HFF-Myc (cell line): ENCODE measurements at regions not wholly inside any gene's neighbourhood (a gene's known extent, or its start where the extent isn't known, plus 50 kb on each side); places are given as distances from the start of the nearest gene placed in this dataset.
"Not testable (repeated sequence)": the region's sequence is repeated elsewhere in the genome, so short reads cannot be mapped to it uniquely, and the experiment has no call there.

Experiments used
- DNase-seq: peaks from one replicate; pipeline ENCODE4 v3.0.0-alpha.2; 2011; ENCODE audit warnings: low read depth; ENCODE audit errors: extremely low read depth
- H3K4me3 ChIP-seq: replicated peaks from 2 replicates; pipeline ENCODE4 v1.5.1; 2011; ENCODE audit warnings: low read depth, mild to moderate bottlenecking, control low read depth, low read length
- TF ChIP-seq, protein P1 (sequence below): IDR thresholded peaks from 2 replicates; pipeline ENCODE4 v1.5.1; 2012; ENCODE audit warnings: mild to moderate bottlenecking, low read depth, low read length, control low read depth; ENCODE audit errors: missing control alignments

DNA sequence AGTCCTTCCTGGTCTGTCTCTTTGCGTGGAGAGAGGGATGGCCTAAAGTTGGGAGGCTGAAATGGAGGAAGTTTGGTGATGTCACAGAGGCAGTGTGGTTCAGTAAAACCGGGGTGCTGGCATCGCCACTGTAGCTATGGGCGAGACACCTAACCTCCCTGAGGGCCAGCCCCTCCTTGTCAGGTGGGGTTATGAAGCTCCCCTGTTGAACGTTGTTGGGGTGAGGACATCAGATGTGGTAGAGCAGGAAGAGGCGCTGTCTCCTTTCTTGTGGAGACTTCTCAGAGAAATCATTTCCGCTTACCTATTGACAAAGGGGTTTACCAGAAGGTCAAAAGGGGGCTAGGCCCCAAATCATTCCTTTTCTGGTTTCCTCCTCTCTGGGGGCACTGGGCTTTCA lies 294.7 kb downstream of the SIPA1L2 start:
- no peak for DNase-seq
- no peak overlapping the region for H3K4me3 ChIP-seq
- TF ChIP-seq, protein P1, sequence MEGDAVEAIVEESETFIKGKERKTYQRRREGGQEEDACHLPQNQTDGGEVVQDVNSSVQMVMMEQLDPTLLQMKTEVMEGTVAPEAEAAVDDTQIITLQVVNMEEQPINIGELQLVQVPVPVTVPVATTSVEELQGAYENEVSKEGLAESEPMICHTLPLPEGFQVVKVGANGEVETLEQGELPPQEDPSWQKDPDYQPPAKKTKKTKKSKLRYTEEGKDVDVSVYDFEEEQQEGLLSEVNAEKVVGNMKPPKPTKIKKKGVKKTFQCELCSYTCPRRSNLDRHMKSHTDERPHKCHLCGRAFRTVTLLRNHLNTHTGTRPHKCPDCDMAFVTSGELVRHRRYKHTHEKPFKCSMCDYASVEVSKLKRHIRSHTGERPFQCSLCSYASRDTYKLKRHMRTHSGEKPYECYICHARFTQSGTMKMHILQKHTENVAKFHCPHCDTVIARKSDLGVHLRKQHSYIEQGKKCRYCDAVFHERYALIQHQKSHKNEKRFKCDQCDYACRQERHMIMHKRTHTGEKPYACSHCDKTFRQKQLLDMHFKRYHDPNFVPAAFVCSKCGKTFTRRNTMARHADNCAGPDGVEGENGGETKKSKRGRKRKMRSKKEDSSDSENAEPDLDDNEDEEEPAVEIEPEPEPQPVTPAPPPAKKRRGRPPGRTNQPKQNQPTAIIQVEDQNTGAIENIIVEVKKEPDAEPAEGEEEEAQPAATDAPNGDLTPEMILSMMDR, result no peak

DNA sequence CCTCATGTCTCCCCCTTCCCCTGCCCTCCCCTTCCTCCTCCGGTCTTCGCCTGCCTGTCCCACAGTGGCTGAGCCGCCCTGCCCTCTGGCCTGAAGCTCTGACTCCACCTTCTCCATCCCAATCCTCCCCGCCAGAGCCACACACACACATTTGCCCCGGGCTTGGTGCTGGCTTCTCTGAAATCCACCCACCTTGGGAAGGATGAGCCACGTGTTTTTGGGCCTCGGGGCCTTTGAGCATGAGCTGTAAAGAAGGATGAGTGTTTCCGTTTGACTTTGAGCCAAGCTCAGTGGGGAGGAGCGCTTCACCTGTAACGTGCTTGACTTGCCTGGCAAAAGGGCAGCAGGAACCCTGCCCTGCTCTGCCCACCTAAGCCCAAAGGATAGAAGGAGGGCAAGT lies 295.1 kb downstream of the SIPA1L2 start:
- H3K4me3 ChIP-seq, result no peak overlapping the region

DNA sequence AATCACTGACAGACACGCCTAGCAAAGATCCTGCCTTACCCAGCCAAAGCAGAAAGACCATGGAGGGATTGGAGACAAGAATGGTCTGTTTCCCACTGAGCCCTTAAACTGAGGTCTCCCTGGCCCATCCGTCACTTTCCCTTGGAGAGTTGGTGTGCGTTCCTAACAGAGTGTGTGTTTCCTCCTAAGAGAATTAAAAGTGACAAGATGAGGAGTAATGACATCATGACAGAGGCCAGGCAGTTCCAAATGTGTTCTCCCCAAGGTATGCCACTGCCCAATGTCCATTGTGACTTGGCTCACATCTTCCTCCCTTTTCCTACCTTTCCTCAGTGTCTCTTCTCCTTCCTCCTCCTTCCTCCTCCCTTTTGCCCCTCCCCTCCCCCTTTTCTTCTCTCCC lies 295.7 kb downstream of the SIPA1L2 start:
- H3K4me3 ChIP-seq, result no peak overlapping the region
- no peak for DNase-seq
- TF ChIP-seq, protein P1, result no peak

More for the DNA sequence above, 295.1 kb downstream of the SIPA1L2 start:
- DNase-seq, result no peak
- TF ChIP-seq, protein P1, result no peak

DNA sequence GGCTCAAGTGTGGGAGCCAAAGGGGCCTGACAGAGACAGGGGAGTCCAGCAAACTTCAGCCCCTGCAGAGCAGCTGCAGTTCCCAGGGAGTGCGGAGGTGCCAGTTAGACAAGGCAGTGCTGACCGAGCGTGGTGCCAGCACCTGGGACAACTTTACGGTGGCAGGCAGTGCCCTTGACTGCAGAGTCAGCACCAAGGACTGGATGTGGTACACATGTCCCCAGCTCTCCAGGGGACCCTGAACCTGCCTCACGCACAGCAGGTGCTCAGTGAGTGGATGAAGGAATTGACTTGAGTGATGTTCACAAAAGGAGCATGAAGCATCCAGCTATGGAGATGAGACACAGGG lies 296.5 kb downstream of the SIPA1L2 start:
- TF ChIP-seq, protein P1, result no peak
- no peak overlapping the region for H3K4me3 ChIP-seq
- no peak for DNase-seq

DNA sequence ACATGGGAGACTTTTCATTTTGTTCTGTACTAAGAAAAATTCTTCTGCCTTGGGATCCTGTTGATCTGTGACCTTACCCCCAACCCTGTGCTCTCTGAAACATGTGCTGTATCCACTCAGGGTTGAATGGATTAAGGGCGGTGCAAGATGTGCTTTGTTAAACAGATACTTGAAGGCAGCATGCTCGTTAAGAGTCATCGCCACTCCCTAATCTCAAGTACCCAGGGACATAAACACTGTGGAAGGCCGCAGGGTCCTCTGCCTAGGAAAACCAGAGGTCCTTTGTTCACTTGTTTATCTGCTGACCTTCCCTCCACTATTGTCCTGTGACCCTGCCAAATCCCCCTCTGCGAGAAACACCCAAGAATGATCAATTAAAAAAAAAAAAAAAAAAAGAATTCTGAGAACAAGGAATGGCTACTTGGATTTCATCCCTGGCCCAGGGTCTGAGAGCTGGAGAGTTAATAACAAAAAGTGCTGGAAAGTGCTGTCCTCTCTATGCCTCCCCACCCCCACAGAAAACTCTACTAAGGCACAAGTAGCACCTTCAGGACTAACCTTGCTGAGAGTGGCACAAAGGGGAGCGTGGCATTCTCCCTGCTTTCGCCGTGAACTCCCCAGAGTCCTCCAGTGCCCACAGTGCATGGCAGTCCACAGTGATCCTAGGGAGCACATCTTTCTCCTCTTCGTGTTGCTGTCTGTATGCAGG lies 297.1 kb downstream of the SIPA1L2 start:
- not testable (repeated sequence) for DNase-seq, H3K4me3 ChIP-seq

DNA sequence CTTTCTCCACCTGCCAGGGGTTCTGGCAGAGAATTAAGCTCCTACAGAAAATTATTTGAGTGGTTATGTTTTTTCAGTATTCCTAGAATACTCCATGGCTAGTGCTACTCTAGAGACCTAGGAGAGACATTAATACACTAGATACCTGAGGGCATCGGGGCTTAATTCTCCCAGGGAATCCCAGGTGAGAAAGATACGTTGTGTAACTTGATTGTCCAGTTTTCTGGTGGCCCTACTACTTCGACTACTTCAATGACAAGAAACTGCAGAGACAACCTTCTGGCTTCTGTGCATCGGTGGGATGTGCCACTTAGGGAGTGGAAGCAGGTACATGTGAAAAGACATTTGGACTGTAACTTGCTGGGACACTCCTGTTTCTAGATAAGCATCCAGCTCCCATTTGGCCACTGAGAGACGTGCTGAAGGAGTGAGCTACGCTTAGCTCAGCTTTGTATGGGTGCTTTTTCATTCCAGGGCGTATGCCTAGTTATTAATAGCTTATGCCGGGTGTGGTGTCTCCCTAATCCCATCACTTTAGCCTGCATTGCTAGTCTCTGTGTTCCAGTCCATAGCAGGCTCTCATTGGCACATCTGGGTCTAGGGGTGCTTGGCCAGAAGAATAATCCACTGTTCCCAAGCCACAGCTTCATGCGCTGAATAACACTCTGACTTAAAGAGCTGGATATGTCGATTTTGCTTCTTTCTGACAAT lies 300.7 kb downstream of the SIPA1L2 start:
- H3K4me3 ChIP-seq, result no peak overlapping the region
- TF ChIP-seq, protein P1, result no peak
- DNase-seq, result no peak

DNA sequence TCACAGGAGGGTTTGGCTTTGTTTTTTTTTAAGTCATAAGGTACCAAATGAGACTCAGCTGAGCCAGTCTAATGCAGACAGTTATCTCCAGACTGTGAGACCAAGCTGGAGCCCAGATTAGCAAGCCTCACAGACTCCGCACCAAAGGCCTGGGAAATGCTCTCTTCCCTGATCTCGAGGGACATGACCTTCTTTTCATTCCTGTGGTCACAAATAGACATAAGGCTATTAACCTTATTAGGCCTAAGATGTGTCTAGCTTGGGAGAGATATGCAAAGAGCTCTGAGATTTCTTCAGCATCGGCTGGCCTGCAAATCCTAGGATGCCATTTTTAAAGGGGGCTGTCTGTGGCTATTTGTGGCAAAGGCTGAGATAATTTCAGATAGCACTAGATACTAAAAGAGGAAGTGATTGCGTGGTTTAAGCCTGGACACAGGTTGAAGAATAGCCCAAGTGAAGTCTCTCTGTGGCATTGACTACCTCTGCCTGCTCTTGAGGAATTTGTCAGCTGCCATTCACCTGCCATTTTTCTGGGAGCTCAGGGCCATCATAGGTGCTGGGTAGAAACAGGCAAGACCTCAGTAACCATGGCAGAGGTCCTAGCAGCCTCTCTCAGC lies 301.3 kb downstream of the SIPA1L2 start:
- DNase-seq, result no peak
- TF ChIP-seq, protein P1, result no peak
- H3K4me3 ChIP-seq, result no peak overlapping the region
